ENCODE measurements at regions not wholly inside any gene's neighbourhood (a gene's known extent, or its start where the extent isn't known, plus 50 kb on each side); places are given as distances from the start of the nearest gene placed in this dataset.

GRCh38 chr1:83697961-83698360 is 301.0 kb downstream of the TTLL7 start:
- TF ChIP-seq CTCF (IDR thresholded peaks at IDR 0.05) (no peak), EP300 (IDR thresholded peaks at IDR 0.05) (no peak), POLR2AphosphoS5 (IDR thresholded peaks at IDR 0.05) (no peak)

Data from upper lobe of left lung (tissue), 4 donors.